OCI-LY7 (cell line): ENCODE measurements at regions not wholly inside any gene's neighbourhood (a gene's known extent, or its start where the extent isn't known, plus 50 kb on each side); places are given as distances from the start of the nearest gene placed in this dataset.
"Not testable (repeated sequence)": the region's sequence is repeated elsewhere in the genome, so short reads cannot be mapped to it uniquely, and the experiment has no call there.

Experiments used
- EZH2phosphoT487 ChIP-seq: fragments of 200-600 bp; sonication (generic); IDR thresholded peaks from 2 replicates; pipeline ENCODE4 v1.6.1; 2018; ENCODE audit warnings: low read depth, borderline replicate concordance, mild to moderate bottlenecking, mixed run types, antibody characterized with exemption, low read length, moderate library complexity, mixed read lengths
- TF ChIP-seq, protein P1 (sequence below): fragments of 200-600 bp; sonication (generic); conservative IDR thresholded peaks from 2 replicates; pipeline ENCODE4 v1.5.1; 2014; ENCODE audit warnings: mild to moderate bottlenecking, antibody characterized with exemption, low read length, moderate library complexity, mixed read lengths

GRCh38 chr15:84421513-84422181 is 179.2 kb upstream of the ZSCAN2 start:
- TF ChIP-seq, protein P1, sequence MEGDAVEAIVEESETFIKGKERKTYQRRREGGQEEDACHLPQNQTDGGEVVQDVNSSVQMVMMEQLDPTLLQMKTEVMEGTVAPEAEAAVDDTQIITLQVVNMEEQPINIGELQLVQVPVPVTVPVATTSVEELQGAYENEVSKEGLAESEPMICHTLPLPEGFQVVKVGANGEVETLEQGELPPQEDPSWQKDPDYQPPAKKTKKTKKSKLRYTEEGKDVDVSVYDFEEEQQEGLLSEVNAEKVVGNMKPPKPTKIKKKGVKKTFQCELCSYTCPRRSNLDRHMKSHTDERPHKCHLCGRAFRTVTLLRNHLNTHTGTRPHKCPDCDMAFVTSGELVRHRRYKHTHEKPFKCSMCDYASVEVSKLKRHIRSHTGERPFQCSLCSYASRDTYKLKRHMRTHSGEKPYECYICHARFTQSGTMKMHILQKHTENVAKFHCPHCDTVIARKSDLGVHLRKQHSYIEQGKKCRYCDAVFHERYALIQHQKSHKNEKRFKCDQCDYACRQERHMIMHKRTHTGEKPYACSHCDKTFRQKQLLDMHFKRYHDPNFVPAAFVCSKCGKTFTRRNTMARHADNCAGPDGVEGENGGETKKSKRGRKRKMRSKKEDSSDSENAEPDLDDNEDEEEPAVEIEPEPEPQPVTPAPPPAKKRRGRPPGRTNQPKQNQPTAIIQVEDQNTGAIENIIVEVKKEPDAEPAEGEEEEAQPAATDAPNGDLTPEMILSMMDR = not testable (repeated sequence)
- TF ChIP-seq EZH2phosphoT487 = not testable (repeated sequence)
